Pulmonary artery endothelial cell (primary cell): ENCODE measurements at regions not wholly inside any gene's neighbourhood (a gene's known extent, or its start where the extent isn't known, plus 50 kb on each side); places are given as distances from the start of the nearest gene placed in this dataset.
"Not testable (repeated sequence)": the region's sequence is repeated elsewhere in the genome, so short reads cannot be mapped to it uniquely, and the experiment has no call there.

Source experiments
- DNase-seq: peaks from one replicate; pipeline ENCODE4 v3.0.0-alpha.2; 2011; ENCODE audit warnings: low read depth, low spot score

GRCh38 chr15:68482246-68482645 lies 50.3 kb upstream of the ITGA11 start:
- DNase-seq = no peak

GRCh38 chr15:68483165-68483564 lies 51.2 kb upstream of the ITGA11 start:
- no peak for DNase-seq

GRCh38 chr15:68484220-68484619 lies 52.3 kb upstream of the ITGA11 start:
- no peak for DNase-seq

DNA sequence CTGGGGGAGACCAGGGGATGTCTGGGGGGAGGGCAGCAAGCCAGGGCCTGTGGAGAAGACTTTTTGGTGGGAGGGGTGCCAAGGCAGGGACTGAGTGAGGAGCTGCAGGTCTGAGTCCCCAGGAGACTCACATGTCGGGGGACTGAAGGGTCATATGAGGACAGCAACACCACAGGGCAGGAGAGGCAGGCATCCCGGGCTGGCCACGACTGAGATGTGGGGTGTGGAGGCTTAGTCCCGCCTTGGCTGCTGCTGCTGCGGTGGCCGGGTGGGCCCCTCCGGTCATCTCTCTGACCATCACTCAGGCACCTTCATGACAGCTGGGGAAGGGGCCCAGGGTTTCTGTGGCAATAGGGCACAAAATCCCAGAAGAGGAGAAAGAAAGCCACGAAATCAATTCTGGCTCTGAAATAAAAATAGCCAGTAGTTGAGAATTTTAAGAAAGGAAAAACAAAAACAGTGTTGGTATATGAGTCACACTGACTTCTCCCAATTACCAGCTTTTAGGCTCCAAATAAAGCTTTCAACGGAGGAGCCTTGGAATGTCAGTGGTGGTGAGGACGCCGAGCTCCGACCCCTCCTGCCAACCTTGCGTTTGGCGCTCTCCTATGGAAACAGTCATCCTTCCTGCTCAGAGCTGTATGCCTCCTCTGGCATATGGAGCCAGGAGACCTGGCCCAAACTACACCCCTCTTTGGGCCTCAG lies 52.9 kb upstream of the ITGA11 start:
- DNase-seq = no peak

GRCh38 chr15:68485721-68486360 lies 53.9 kb upstream of the ITGA11 start:
- DNase-seq = no peak

GRCh38 chr15:68487087-68487843 lies 55.3 kb upstream of the ITGA11 start:
- no peak for DNase-seq

DNA sequence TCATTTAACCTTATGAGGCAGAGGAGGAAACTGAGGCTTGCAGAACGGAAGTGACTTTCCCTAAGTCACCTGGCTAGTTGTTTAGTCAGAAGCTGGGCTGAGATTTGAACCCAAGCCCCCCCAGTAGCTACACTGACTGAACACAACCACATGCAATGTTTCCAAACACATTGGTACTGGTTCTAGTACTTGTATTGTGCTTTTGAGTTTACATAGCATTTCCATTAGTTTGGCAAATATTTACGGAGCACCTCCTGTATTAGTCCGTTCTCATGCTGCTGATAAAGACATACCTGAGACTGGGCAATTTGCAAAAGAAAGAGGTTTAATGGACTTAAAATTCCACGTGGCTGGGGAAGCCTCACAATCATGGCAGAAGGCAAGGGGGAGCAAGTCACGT lies 56.3 kb upstream of the ITGA11 start:
- DNase-seq = no peak

- DNase-seq = no peak
Observed at GRCh38 chr15:68488966-68489365, 57.0 kb upstream of the ITGA11 start.

GRCh38 chr15:68489421-68489820 lies 57.5 kb upstream of the ITGA11 start:
- no peak for DNase-seq

DNA sequence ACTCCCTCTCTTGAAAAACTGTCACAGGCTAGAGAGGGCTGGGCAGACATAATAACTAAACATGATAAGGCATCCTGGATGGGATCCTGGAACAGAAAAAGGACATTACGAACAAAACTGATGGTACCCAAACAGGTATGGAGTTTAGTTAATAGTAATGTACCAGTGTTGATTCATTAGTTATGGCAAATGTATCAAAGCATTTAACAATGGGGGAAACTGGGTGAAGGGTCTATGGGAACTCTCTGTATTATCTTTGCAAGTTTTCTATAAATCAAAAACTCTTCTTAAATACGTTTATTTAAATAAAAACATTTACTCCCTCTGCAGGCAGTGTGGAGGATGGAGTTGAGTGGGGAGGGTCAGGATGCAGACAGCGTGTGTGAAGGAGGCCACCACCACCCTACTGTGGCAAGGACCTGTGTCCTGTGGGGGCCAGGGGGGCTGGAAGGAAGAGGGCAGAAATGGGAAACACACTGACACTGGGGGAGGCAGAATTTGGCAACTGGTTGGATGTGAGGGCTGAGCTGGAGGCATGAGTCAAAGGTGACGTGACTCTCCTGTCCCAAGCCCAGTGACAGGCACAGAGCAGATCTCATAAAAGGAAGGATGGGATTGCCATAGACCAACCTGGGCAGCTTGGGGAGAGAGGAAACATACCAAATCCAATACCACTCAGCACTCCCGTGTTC lies 59.6 kb upstream of the ITGA11 start:
- DNase-seq = no peak

GRCh38 chr15:68492855-68493254 lies 60.9 kb upstream of the ITGA11 start:
- no peak for DNase-seq

DNA sequence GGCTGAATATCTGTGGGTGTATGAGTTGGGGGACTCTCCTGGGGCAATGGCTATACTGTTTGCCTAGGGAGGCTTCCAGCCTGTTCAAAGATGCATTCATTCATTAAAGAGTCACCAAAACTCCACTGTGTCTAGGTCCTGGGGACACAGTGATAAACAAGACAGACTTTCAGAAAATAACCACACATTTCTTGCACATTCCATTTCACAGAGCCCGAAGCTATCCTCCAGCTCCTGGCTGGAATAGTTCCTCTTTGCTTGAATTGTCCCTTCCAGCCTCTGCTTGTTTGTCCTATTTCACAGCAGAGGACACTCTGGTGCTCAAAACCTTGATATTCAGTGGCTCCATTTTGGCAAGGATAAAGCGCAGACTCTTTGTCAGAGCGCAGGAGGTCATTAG lies 61.7 kb upstream of the ITGA11 start:
- no peak for DNase-seq

DNA sequence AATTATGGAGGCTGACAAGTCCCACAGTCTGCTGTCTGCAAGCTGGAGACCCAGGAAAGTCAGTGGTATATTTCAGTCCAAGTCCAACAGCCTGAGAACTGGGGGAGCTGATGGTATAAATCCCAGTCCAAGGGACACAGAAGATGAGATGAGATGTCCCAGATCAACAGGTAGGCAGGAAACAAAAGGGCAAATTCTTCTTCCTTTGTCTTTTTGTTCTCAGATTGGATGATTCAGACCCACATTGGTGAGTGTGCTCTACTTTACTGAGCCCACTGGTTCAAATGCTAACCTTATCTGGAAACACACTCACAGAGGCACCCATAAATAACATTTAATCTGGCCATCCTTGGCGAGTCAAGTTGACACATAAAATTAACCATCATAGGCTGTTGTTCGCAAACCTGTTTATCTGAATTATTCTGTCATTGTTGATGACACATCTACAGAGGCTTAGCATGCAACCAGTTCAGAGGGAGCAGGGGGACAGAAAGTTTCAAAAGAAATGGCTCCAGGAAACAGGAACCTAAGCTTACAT lies 62.7 kb upstream of the ITGA11 start:
- no peak for DNase-seq

DNA sequence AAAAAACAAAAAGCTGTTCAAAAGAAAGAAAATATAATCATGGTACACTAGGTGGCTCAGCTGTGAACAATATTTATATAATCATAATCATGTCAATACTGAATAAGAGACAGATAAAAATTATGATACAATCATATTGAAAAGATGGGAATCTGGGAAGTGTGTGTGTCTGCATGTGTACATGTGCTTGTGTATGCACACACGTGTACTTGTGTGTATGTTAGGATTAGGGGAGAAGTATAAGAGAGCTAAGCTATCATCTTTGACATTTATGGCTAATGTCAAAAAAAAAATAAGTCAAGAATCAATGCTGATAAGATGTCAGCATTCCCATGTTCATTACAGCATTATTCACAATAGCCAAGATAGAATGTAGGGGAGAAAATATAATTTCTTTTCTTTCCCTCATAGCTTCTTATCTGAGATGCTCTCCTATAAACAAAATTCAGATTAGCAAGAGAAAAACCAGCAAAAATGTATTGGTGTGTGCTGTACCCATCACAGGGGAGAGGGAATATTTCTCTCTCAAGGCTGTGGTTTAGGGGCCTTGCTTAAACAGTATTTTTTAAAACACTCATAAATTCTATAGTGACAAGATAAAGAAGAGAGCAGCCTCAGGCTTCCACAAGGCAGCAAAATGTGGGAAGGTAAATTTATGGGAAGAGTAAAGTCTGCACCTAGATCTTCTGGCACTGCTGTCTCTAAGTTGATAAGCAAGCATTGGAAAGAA lies 63.4 kb upstream of the ITGA11 start:
- DNase-seq = no peak

DNA sequence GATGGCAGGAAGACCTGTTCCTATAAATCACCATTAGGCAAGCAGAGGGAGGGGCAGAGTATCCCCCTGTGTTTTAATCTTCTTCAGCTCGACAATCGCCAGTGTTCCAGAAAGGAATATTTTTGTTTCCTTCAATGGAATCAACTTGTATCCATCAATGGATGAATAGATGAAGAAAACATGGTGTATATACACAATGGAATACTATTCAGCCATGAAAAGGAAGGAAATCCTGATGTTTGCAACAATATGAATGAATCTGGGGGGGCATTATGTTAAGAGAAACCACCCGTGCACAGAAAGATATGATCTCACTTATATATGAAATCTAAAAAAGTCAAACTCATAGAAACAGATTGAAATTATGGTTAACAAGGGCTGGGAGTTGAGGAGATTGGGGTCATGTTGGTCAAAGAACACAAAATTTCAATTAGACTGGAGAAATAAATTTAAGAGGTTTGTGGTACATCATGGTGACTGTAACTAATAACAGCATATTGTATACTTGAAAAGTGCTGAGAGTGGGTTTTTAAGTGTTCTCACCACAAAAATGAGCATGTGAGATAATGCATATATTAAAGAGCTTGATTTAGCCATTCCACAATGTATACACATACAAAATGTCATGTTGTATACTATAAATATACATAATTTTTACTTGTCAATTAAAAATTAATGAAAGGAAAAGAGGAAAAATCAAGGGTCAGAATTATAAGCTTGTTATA lies 64.2 kb upstream of the ITGA11 start:
- no peak for DNase-seq

DNA sequence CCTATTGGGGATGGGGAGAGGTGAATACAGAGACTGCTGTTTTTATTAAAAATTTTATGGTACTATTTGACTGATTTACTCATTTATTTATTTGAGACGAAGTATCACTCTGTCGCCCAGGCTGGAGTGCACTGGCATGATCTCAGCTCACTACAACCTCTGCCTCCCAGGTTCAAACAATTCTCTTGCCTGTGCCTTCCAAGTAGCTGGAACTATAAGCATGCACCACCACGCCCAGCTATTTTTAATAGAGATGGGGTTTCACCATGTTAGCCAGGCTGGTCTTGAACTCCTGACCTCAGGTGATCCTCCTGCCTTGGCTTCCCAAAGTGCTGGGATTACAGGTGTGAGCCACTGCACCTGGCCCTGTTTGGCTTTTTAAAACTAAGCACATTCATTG lies 64.8 kb upstream of the ITGA11 start:
- not testable (repeated sequence) for DNase-seq

DNA sequence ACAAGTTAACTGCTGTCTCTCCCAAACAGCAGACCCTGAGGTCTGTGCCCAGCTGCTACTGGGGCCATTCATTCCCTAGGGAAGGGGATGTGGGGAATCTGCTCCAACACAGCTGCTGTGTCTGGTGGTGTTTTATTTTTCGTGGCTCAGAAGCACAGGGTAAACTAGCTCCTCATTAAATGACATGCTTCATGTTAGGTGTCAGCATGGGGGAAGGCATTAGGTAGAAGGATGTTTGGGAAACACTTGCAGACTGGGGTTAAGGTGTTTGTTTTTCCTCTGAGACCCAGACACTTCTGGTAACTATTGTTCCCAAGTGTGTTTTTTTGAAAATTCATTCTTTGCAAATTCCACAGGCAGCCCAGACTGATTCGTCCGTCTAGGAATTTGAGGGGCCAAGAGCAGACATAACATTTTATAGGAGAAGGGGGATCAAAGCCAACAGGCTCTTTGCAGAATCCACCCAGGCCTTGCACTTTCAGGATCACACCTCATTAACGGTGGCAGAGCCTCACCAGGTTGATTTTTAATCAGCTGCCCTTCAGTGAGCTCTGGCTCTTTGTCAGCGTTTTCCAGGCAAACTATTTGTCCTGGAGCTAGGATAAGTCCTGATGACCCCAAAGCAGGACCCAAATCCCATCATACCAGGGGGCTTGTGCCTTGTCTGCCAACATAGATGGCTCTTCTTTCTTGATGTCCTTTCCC lies 65.4 kb upstream of the ITGA11 start:
- no peak for DNase-seq

DNA sequence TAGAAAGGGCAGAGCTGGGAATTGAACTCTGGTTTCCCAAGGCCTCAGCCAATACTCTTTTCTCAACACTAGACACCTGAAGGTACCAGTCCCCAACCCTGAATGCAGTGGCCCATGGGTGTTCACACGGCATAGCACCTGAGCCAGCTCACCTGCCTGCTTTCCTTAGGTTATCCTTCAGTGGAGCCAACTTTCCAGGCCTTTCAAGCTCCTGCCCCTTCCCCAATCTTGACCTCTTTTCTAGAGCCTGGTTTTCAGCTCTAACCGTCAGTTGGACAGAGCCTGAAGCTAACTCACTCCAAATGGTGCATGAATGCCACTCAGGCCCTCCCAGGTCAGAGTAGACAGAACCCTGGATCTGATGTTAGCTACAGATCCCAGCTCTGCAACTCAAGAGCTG lies 66.1 kb upstream of the ITGA11 start:
- DNase-seq = no peak

DNA sequence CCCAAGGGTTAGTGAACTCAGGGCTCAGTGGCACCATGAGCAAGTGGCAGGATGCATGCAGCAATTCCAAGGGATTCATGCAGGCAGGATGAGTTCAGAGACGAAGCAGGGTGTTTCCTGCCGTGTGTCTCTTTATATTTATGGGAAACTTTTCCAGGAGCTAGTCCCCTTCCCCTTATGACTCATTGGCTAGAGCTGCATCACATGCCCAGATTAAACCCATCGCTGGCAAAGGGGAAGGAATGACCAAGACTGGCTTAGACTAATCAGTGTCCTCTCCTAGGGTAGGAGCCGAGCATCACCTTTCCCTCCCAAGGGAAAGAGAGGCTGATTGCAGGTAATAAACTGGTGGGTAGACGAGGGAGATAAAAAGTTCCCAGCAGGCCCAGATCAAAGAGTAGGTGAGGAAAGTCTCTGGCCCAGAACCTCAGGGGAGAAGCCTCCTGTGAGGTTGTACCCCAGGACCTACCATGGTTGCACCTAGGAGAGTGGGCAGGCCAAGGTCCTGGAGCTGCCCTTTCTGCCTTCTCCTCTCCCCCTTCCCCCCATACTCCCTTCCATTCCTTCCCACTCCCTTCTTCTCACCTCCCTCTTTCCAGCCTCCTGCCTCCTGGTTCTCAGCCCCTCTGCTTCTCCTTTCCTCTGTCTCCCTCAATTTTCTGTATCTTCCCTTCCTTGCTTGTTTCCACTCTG lies 67.8 kb upstream of the ITGA11 start:
- DNase-seq = no peak
